GM23338 (cell line): ENCODE measurements at regions not wholly inside any gene's neighbourhood (a gene's known extent, or its start where the extent isn't known, plus 50 kb on each side); places are given as distances from the start of the nearest gene placed in this dataset.

Source experiments
- ATAC-seq: fragments of 200-7000 bp; cut with Tn5 transposase; 3 replicates; pipeline ENCODE4 v1.9.1; 2020
- DNase-seq: peaks from one replicate; pipeline ENCODE4 v3.0.0-alpha.2; 2015; ENCODE audit warnings: low spot score
- H2AFZ ChIP-seq: fragments of 200-600 bp; sonication (generic); 2 replicates; pipeline ENCODE4 v1.8.0; 2016; ENCODE audit warnings: antibody characterized with exemption, mild to moderate bottlenecking, moderate library complexity
- H3F3A ChIP-seq: fragments of 200-600 bp; sonication (generic); replicated peaks from 2 replicates; pipeline ENCODE4 v1.8.0; 2017; ENCODE audit warnings: antibody characterized with exemption, mixed run types, low read depth
- H3K27ac ChIP-seq: fragments of 200-600 bp; sonication (generic); 2 replicates; pipeline ENCODE4 v1.6.1; 2016; ENCODE audit warnings: low read depth
- H3K27me3 ChIP-seq: fragments of 200-600 bp; sonication (generic); 2 replicates; pipeline ENCODE4 v1.8.0; 2016; ENCODE audit warnings: mild to moderate bottlenecking, mixed run types, moderate library complexity; ENCODE audit not compliant: insufficient read depth
- H3K36me3 ChIP-seq: fragments of 200-600 bp; sonication (generic); 2 replicates; pipeline ENCODE4 v1.8.0; 2016; ENCODE audit warnings: mild to moderate bottlenecking; ENCODE audit not compliant: insufficient read depth
- H3K4me1 ChIP-seq: fragments of 200-600 bp; sonication (generic); 2 replicates; pipeline ENCODE4 v1.8.0; 2016; ENCODE audit warnings: mild to moderate bottlenecking, moderate library complexity; ENCODE audit not compliant: insufficient read depth
- H3K4me2 ChIP-seq: fragments of 200-600 bp; sonication (generic); 2 replicates; pipeline ENCODE4 v1.7.1; 2017; ENCODE audit warnings: mixed run types
- H3K4me3 ChIP-seq: fragments of 200-600 bp; sonication (generic); 2 replicates; pipeline ENCODE4 v1.6.1; 2016; ENCODE audit warnings: mixed run types
- H3K79me2 ChIP-seq: fragments of 200-600 bp; sonication (generic); replicated peaks from 2 replicates; pipeline ENCODE4 v1.8.0; 2017; ENCODE audit warnings: mild to moderate bottlenecking; ENCODE audit not compliant: insufficient read depth
- H3K9me2 ChIP-seq: fragments of 200-600 bp; sonication (generic); 2 replicates; pipeline ENCODE4 v1.8.0; 2017; ENCODE audit not compliant: insufficient read depth
- H4K20me1 ChIP-seq: fragments of 200-600 bp; sonication (generic); replicated peaks from 2 replicates; pipeline ENCODE4 v1.8.0; 2017; ENCODE audit warnings: mild to moderate bottlenecking; ENCODE audit not compliant: insufficient read depth
- H3K27ac Mint-ChIP-seq: 2 replicates; pipeline ENCODE4 v1.8.0; 2020; ENCODE audit warnings: inconsistent platforms, mild to moderate bottlenecking, moderate library complexity, mixed read lengths
- H3K27me3 Mint-ChIP-seq: 3 replicates; pipeline ENCODE4 v1.8.0; 2022; ENCODE audit warnings: low read depth, mild to moderate bottlenecking, moderate library complexity, mixed read lengths, inconsistent platforms; ENCODE audit not compliant: insufficient read depth, poor library complexity
- H3K36me3 Mint-ChIP-seq: 3 replicates; pipeline ENCODE4 v1.8.0; 2021; ENCODE audit warnings: low read depth, mild to moderate bottlenecking, inconsistent platforms, moderate library complexity, mixed read lengths
- H3K4me1 Mint-ChIP-seq: 3 replicates; pipeline ENCODE4 v1.8.0; 2020; ENCODE audit warnings: mild to moderate bottlenecking, inconsistent platforms, mixed read lengths
- H3K4me3 Mint-ChIP-seq: 3 replicates; pipeline ENCODE4 v1.8.0; 2021; ENCODE audit warnings: moderate library complexity, mild to moderate bottlenecking, inconsistent platforms, mixed read lengths
- H3K9me3 Mint-ChIP-seq: 3 replicates; pipeline ENCODE4 v1.8.0; 2020; ENCODE audit warnings: moderate library complexity, mild to moderate bottlenecking, inconsistent platforms, mixed read lengths
- CREB1 ChIP-seq: fragments of 250-450 bp; sonication (Bioruptor Pico); IDR thresholded peaks from 2 replicates; pipeline ENCODE4 v1.5.0; 2020; ENCODE audit warnings: low read depth, mild to moderate bottlenecking, moderate library complexity
- ETS1 ChIP-seq: IDR thresholded peaks from 2 replicates; pipeline ENCODE4 v1.6.1; 2016; ENCODE audit warnings: antibody characterized with exemption
- EZH2 ChIP-seq: fragments of 200-600 bp; sonication (generic); IDR thresholded peaks from one replicate; pipeline ENCODE4 v1.8.0; 2017; ENCODE audit warnings: antibody characterized with exemption, mild to moderate bottlenecking, low read depth; ENCODE audit not compliant: unreplicated experiment
- EZH2phosphoT487 ChIP-seq: fragments of 200-600 bp; sonication (generic); IDR thresholded peaks from one replicate; pipeline ENCODE4 v1.8.1; 2018; ENCODE audit warnings: antibody characterized with exemption; ENCODE audit not compliant: unreplicated experiment
- JUNB ChIP-seq: IDR thresholded peaks from one replicate; pipeline ENCODE4 v1.6.1; 2016; ENCODE audit warnings: antibody characterized with exemption; ENCODE audit not compliant: unreplicated experiment
- NANOG ChIP-seq: IDR thresholded peaks from 2 replicates; pipeline ENCODE4 v1.6.1; 2016; ENCODE audit warnings: antibody characterized with exemption, borderline replicate concordance
- POLR2AphosphoS5 ChIP-seq: IDR thresholded peaks from 2 replicates; pipeline ENCODE4 v1.6.1; 2016; ENCODE audit warnings: antibody characterized with exemption, low read depth
- REST ChIP-seq: IDR thresholded peaks from one replicate; pipeline ENCODE4 v1.6.1; 2018; ENCODE audit warnings: antibody characterized with exemption; ENCODE audit not compliant: unreplicated experiment
- STAT1 ChIP-seq: IDR thresholded peaks from one replicate; pipeline ENCODE4 v1.6.1; 2016; ENCODE audit warnings: antibody characterized with exemption; ENCODE audit not compliant: unreplicated experiment
- ZNF331 ChIP-seq: fragments of 250-450 bp; sonication (Bioruptor Pico); IDR thresholded peaks from 2 replicates; pipeline ENCODE4 v1.5.0; 2020; ENCODE audit warnings: low read depth, mild to moderate bottlenecking, moderate library complexity
- ZNF462 ChIP-seq: fragments of 250-450 bp; sonication (Bioruptor Pico); IDR thresholded peaks from 2 replicates; pipeline ENCODE4 v1.5.0; 2020; ENCODE audit warnings: mild to moderate bottlenecking, moderate library complexity

- TF ChIP-seq ETS1 (no peak), EZH2phosphoT487 (no peak), JUNB (no peak), REST (no peak), NANOG (no peak), STAT1 (no peak), CREB1 (CRISPR knock-in tag) (no peak), POLR2AphosphoS5 (no peak)
Measured at GRCh38 chr16:66007717-66008116, 358.8 kb upstream of the CDH5 start (continued).

GRCh38 chr16:66006485-66006884 lies 360.0 kb upstream of the CDH5 start:
- Mint-ChIP-seq H3K4me3 (no peak overlapping the region), H3K9me3 (peaks cover 3% of the 10 kb centered on the region; the same call in 1 of the 3 replicates), H3K27me3 (peaks cover 3% of the 10 kb centered on the region), H3K27ac (no peak overlapping the region), H3K36me3 (no peaks in the 10 kb centered on the region), H3K4me1 (peaks cover 21% of the 10 kb centered on the region)
- Histone ChIP-seq H3K27ac (no peak overlapping the region), H3F3A (no peaks in the 10 kb centered on the region), H3K79me2 (no peaks in the 10 kb centered on the region), H3K27me3 (no peaks in the 10 kb centered on the region), H3K4me2 (no peak overlapping the region), H3K9me2 (peaks cover 21% of the 10 kb centered on the region), H3K36me3 (no peaks in the 10 kb centered on the region), H2AFZ (no peak overlapping the region), H4K20me1 (no peaks in the 10 kb centered on the region), H3K4me3 (no peak overlapping the region), H3K4me1 (peaks cover 7% of the 10 kb centered on the region; the same call in 1 of the 2 replicates)
- ATAC-seq (no peak), DNase-seq (no peak)
- TF ChIP-seq ETS1, result no peak
- no peak for TF ChIP-seq CREB1 (CRISPR knock-in tag)
- no peak for TF ChIP-seq ZNF462 (CRISPR knock-in tag)
- no peak for TF ChIP-seq EZH2phosphoT487
- TF ChIP-seq ZNF331, result no peak
- TF ChIP-seq EZH2, result no peak
- no peak for TF ChIP-seq STAT1
